GM21515 (cell line): ENCODE measurements at regions not wholly inside any gene's neighbourhood (a gene's known extent, or its start where the extent isn't known, plus 50 kb on each side); places are given as distances from the start of the nearest gene placed in this dataset.
"Not testable (repeated sequence)": the region's sequence is repeated elsewhere in the genome, so short reads cannot be mapped to it uniquely, and the experiment has no call there.

Experiments used
- ATAC-seq: cut with Tn5 transposase; IDR thresholded peaks from one replicate; pipeline ENCODE4 v1.9.1; 2021; ENCODE audit not compliant: unreplicated experiment

GRCh38 chr5:155750571-155750970 is 576.4 kb upstream of the SGCD start:
- ATAC-seq: no peak

GRCh38 chr5:155753943-155754581 is 572.9 kb upstream of the SGCD start:
- ATAC-seq: no peak

- ATAC-seq: no peak
Observed at GRCh38 chr5:155759252-155759651, 567.7 kb upstream of the SGCD start.

GRCh38 chr5:155759984-155760383 is 567.0 kb upstream of the SGCD start:
- ATAC-seq: no peak

DNA sequence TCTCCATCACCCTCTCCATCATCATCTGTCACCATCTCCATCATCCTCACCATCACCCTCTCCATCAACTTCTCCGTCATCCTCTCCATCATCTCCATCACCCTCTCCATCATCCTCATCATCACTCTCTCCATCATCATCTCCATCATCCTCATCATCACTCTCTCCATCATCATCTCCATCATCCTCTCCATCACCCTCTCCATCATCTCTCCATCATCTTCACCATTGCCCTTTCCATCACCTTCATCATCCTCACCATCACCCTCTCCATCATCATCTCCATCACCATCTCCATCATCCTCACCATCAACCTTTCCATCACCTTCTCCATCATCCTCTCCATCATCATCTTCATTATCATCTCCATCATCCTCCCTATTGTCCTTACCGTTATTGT is 565.5 kb upstream of the SGCD start:
- no peak for ATAC-seq

- no peak for ATAC-seq
Observed at GRCh38 chr5:155765715-155766114, 561.2 kb upstream of the SGCD start.

- ATAC-seq: no peak
Observed at GRCh38 chr5:155767470-155767869, 559.5 kb upstream of the SGCD start.

DNA sequence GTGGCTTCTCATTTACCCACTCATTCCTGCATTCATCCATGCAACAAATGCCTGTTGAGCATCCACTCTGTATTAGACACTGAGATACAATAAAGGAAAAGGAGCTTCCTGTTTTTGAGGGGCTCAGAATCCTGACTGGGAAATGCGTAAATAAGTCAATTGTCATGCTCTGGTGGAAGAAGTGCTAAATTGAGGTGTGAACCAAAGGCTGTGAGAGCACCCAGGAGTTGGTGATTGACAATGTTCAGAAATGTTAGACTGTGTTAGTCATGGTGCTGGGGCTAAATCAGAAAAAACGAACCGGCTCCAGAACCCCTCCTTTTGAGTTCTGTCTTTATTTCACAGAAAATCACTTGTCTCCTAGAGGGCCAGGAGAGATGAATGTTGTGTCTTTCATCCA is 558.6 kb upstream of the SGCD start:
- ATAC-seq: no peak

GRCh38 chr5:155772009-155772662 is 554.8 kb upstream of the SGCD start:
- no peak for ATAC-seq

GRCh38 chr5:155773680-155774079 is 553.3 kb upstream of the SGCD start:
- ATAC-seq: no peak

DNA sequence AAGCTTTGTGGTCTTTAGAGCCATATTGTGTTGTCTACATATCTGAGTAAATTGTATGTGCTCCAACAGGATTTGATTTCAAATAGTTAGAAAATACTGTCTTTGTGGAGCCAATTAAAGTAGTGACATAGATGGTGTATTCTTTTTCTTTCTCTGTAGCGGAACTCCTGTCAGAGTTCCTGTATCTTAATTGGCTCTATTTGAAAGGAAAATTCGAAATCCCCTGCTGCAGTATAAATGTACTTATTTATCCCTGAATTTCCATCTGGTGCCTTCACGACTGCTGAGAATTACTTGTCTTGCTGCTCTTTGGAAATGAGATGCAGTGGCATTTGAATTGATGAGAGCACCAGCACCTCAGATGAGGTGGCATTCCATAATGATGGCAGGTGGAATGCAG is 546.7 kb upstream of the SGCD start:
- no peak for ATAC-seq

DNA sequence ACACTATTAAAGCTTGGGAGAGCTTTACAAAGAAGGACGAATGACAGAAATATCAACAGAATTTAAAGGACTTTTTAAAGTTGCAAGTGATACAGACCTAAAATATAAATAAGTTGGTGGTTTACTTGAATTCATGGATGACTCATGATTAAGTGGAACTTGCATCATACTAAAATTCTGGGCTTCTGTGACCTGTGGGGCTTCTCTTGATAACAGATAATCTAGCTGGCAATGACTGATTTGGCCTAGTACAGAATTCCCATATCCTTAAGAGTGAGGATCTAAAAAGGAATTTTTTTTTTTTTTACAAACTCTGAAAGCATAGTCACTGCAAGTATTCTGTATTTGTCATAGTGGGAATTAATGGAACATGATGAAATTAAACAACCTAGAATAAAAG is 543.7 kb upstream of the SGCD start:
- ATAC-seq: no peak

DNA sequence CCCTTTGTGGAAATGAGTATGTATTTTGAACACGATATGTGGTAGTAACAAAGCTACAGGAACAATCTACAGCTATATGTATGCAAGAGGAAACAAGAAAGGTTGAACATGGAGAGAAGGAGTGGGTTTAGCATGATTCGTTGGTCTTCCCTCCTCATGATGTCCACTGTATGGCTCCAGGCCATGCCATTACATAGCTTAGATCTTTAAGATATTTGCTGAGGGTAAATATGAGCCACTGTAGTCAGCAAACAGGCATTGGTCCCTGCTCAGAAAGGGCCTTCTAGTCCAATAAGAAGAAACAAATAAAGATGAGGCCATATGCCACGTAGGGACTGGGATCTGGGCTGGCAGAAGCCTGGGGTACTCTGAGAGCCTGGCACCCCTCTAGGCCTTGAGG is 543.2 kb upstream of the SGCD start:
- ATAC-seq: no peak

DNA sequence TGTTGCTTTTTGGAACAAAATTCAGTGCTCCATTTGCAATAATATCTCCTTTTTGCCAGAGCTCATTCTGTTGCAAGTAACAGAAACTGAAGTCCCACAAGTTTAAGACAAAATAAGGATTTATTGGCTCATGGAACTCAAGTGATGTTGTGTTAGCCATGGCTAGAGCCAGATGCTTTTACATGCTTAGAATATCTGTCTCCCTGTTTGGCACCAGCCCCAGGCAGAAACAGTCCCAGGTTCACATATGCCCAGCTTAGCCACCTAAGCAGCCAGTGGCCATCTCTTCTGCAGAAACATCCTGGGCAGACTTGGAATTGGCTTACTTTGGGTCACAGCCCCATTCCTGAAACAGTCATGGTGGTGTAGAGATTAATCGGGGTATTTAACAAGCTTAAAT is 540.9 kb upstream of the SGCD start:
- no peak for ATAC-seq

- no peak for ATAC-seq
Observed at GRCh38 chr5:155792873-155793272, 534.1 kb upstream of the SGCD start.

GRCh38 chr5:155794795-155795194 is 532.2 kb upstream of the SGCD start:
- ATAC-seq: no peak

GRCh38 chr5:155799308-155799707 is 527.7 kb upstream of the SGCD start:
- ATAC-seq: no peak

- no peak for ATAC-seq
Observed at GRCh38 chr5:155807884-155808576, 518.9 kb upstream of the SGCD start.

DNA sequence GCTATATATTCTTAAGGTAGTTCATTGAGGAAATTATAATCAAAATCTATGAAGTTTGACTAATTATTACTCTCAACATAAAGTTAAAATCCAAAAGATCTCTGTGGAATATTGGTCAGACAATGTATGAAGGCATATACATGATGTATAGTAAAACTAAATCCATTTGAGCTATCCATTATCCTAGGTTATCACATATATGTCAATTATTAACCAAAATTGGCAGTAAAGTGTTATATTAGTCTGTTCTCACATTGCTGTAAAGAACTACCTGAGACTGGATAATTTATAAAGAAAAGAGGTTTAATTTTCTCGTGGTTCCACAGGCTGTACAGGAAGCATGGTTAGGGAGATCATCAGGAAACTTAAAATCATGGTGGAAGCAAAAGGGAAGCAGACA is 511.7 kb upstream of the SGCD start:
- ATAC-seq: no peak

GRCh38 chr5:155822177-155822576 is 504.8 kb upstream of the SGCD start:
- ATAC-seq: no peak

DNA sequence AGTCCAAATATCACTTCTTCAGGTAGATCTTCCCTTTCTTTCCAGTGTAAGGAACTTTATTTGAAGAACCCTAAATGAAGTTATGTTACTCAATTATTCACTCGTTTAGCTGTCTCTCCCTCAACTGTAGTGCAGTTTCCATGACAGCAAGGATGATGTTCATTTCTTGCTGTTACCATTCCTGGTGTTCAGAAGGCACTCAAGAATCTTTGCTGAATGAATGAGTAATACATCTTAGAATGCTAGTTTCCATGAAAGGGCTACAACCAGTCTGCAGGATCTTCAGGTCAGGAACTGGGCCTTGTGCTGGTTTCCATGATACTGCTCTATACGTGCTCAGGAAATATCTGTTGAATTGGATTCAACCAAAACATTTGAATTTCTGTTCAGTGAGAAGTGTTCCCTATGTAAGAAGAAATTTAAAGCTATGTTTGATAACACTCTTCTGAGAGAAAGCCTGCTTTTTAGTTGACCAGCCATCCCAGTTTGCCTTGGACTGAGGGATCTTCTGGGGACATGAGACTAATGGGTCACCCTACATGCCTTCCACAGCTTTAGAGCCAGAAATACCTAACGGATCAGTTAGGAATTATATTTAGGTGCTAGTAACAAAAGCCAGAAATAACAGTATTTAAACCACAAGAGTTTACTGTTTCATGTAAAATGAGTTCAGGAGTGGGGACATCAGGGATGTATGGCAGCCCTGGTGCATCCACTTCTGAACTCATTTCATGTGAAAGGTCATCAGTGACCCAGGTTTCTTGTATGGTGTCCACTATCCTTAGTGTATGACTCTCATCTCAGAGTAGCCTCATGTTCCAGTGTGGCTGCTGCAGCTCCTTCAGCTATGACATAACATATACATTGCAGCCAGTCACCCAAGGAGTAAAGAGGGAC is 500.1 kb upstream of the SGCD start:
- no peak for ATAC-seq

DNA sequence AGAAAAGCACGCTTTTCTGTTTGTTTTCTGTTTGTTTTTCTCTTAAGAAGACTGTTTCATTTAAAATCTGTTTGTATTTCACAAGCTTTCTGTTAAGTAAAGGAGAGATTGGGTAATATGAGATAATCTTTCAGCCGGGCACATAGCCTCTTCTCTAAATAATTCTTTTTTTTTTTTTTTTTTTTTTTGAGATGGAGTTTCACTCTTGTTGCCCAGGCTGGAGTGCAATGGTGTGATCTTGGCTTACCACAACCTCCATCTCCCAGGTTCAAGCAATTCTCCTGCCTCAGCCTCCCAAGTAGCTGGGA is 499.5 kb upstream of the SGCD start:
- ATAC-seq: not testable (repeated sequence)
